ENCODE measurements at regions not wholly inside any gene's neighbourhood (a gene's known extent, or its start where the extent isn't known, plus 50 kb on each side); places are given as distances from the start of the nearest gene placed in this dataset.

GRCh38 chr2:226256237-226256636 is 543.4 kb downstream of the IRS1 start:
- FAIRE-seq = no peak

GRCh38 chr2:226251661-226252060 is 548.0 kb downstream of the IRS1 start:
- no peak for FAIRE-seq

- no peak for FAIRE-seq
Observed at GRCh38 chr2:226247289-226248275, 552.0 kb downstream of the IRS1 start.

- FAIRE-seq = no peak
Observed at GRCh38 chr2:226234187-226234586, 565.4 kb downstream of the IRS1 start.

GRCh38 chr2:226233388-226233787 is 566.2 kb downstream of the IRS1 start:
- no peak for FAIRE-seq

GRCh38 chr2:226228080-226228479 is 571.5 kb downstream of the IRS1 start:
- no peak for FAIRE-seq

- FAIRE-seq = no peak
Observed at GRCh38 chr2:226227341-226227740, 572.3 kb downstream of the IRS1 start.

- FAIRE-seq = no peak
Observed at GRCh38 chr2:226223704-226224103, 575.9 kb downstream of the IRS1 start.

GRCh38 chr2:226220511-226220910 is 579.1 kb downstream of the IRS1 start:
- no peak for FAIRE-seq

- no peak for FAIRE-seq
Observed at GRCh38 chr2:226217191-226217590, 582.4 kb downstream of the IRS1 start.

- no peak for FAIRE-seq
Observed at GRCh38 chr2:226216575-226216974, 583.0 kb downstream of the IRS1 start.

- no peak for FAIRE-seq
Observed at GRCh38 chr2:226215902-226216503, 583.6 kb downstream of the IRS1 start.

- FAIRE-seq = no peak
Observed at GRCh38 chr2:226213717-226214116, 585.9 kb downstream of the IRS1 start.

GRCh38 chr2:226211439-226211838 is 588.2 kb downstream of the IRS1 start:
- no peak for FAIRE-seq

GRCh38 chr2:226208726-226209125 is 590.9 kb downstream of the IRS1 start:
- no peak for FAIRE-seq

GRCh38 chr2:226207671-226208070 is 591.9 kb downstream of the IRS1 start:
- FAIRE-seq = no peak

- no peak for FAIRE-seq
Observed at GRCh38 chr2:226199555-226199954, 600.1 kb downstream of the IRS1 start.

GRCh38 chr2:226198956-226199355 is 600.7 kb downstream of the IRS1 start:
- no peak for FAIRE-seq

- FAIRE-seq = no peak
Observed at GRCh38 chr2:226190479-226191252, 609.0 kb downstream of the IRS1 start.

GRCh38 chr2:226189061-226189460 is 610.6 kb downstream of the IRS1 start:
- FAIRE-seq = no peak

- FAIRE-seq = no peak
Observed at GRCh38 chr2:226187616-226188015, 612.0 kb downstream of the IRS1 start.

- no peak for FAIRE-seq
Observed at GRCh38 chr2:226187156-226187555, 612.5 kb downstream of the IRS1 start.

GRCh38 chr2:226185616-226186211 is 613.9 kb downstream of the IRS1 start:
- FAIRE-seq = no peak

Measured in A204.1 (cell line).